HepG2 (cell line): ENCODE measurements at regions not wholly inside any gene's neighbourhood (a gene's known extent, or its start where the extent isn't known, plus 50 kb on each side); places are given as distances from the start of the nearest gene placed in this dataset.

Experiments
- ATAC-seq: fragments of 200-7000 bp; cut with Tn5 transposase; 3 replicates; pipeline ENCODE4 v1.9.1; 2020; ENCODE audit warnings: mild to moderate bottlenecking, moderate library complexity
- BruUV-seq: library from RNA; stranded (reverse); fragments of 400-500 nt; replicated peaks from 2 replicates; lab custom pipeline; 2021; lab: Mats Ljungman, UMichigan
- CTCF ChIA-PET: fragments of 300-600 bp; formaldehyde crosslinking; extraction: SDS; loops from one replicate; lab custom pipeline; 2021; ENCODE audit warnings: low total read pairs, inconsistent platforms, low intra/inter-chr PET ratio; lab: Yijun Ruan, JAX
- POLR2A ChIA-PET: fragments of 350-600 bp; sonication (Branson Sonifier 250); formaldehyde crosslinking; loops from one replicate; lab custom pipeline; 2020; ENCODE audit warnings: antibody characterized with exemption, inconsistent platforms; lab: Yijun Ruan, JAX
- DNase-seq: peaks from one replicate; pipeline ENCODE4 v3.0.0-alpha.2; 2015; ENCODE audit warnings: low spot score
- FAIRE-seq: peaks from 3 replicates; lab custom pipeline; 2011; peaks lifted over from hg19 to GRCh38; lab: Jason Lieb, UNC
- H2AFZ ChIP-seq: one replicate; pipeline ENCODE4 v1.6.1; 2011; ENCODE audit warnings: low read length, inconsistent platforms
- H3K27ac ChIP-seq: fragments of 300-600 bp; 3 replicates; pipeline ENCODE4 v1.8.0; 2011; ENCODE audit warnings: mixed run types, mild to moderate bottlenecking, mixed read lengths, low read length, inconsistent platforms; ENCODE audit not compliant: insufficient read depth; ENCODE audit errors: extremely low read length
- H3K27me3 ChIP-seq, 2 experiments: fragments of 200-600 bp in 1 of 2; 2 replicates in 1 of 2; 3 replicates in 1 of 2; pipeline versions ENCODE4 v1.6.0 to v1.8.0; 2011; ENCODE audit warnings: low read length in 2 of 2, mild to moderate bottlenecking in 2 of 2, moderate library complexity in 2 of 2, inconsistent platforms in 1 of 2; ENCODE audit not compliant: insufficient read depth in 2 of 2, control insufficient read depth in 1 of 2
- H3K36me3 ChIP-seq, 2 experiments: fragments of 200-600 bp in 1 of 2; replicated peaks in 1 of 2; 2 replicates in 1 of 2; 3 replicates in 1 of 2; pipeline versions ENCODE4 v1.5.1 to v1.8.0; 2011; ENCODE audit warnings: low read length in 2 of 2, inconsistent platforms in 1 of 2; ENCODE audit not compliant: insufficient read depth in 2 of 2, control insufficient read depth in 1 of 2
- H3K4me1 ChIP-seq: 2 replicates; pipeline ENCODE4 v1.5.1; 2012; ENCODE audit warnings: low read length, inconsistent platforms; ENCODE audit not compliant: insufficient read depth
- H3K4me2 ChIP-seq: 2 replicates; pipeline ENCODE4 v1.6.0; 2011; ENCODE audit warnings: low read depth, low read length, inconsistent platforms
- H3K4me3 ChIP-seq, 3 experiments: fragments of 200-600 bp in 1 of 3; sonication (generic), shearing (Covaris generic) in 1 of 3; replicated peaks in 1 of 3; 2 replicates each; pipeline ENCODE4 v1.5.1; 2011 to 2016; ENCODE audit warnings: low read length in 3 of 3, inconsistent platforms in 2 of 3, low read depth in 2 of 3, mild to moderate bottlenecking in 2 of 3, control low read depth in 1 of 3, mixed read lengths in 1 of 3; ENCODE audit not compliant: insufficient read depth in 1 of 3
- H3K79me2 ChIP-seq: one replicate; pipeline ENCODE4 v1.6.1; 2011; ENCODE audit warnings: low read length, inconsistent platforms; ENCODE audit not compliant: insufficient read depth
- H3K9ac ChIP-seq: 2 replicates; pipeline ENCODE4 v1.6.0; 2011; ENCODE audit warnings: mild to moderate bottlenecking, low read depth, low read length, inconsistent platforms; ENCODE audit not compliant: insufficient read depth
- H3K9me3 ChIP-seq: 2 replicates; pipeline ENCODE4 v1.5.1; 2012; ENCODE audit warnings: mild to moderate bottlenecking, low read length
- H4K20me1 ChIP-seq: 2 replicates; pipeline ENCODE4 v1.6.0; 2011; ENCODE audit warnings: inconsistent platforms, mild to moderate bottlenecking, low read length, moderate library complexity; ENCODE audit not compliant: insufficient read depth
- ATF7 ChIP-seq, 2 experiments: fragments of 450-650 bp in 1 of 2; sonication (generic) in 1 of 2; formaldehyde crosslinking in 1 of 2; IDR thresholded peaks; 2 replicates each; pipeline versions ENCODE4 v1.4.0 to v1.6.1; 2016 to 2020; ENCODE audit warnings: antibody characterized with exemption in 1 of 2, mild to moderate bottlenecking in 1 of 2, missing genetic modification reagents in 1 of 2
- FOXC1 ChIP-seq: sonication (generic); formaldehyde crosslinking; IDR thresholded peaks from 2 replicates; pipeline ENCODE4 v1.8.0; 2022; ENCODE audit warnings: mild to moderate bottlenecking, missing genetic modification reagents, borderline replicate concordance
- GTF2F1 ChIP-seq: fragments of 150-350 bp; IDR thresholded peaks from 2 replicates; pipeline ENCODE4 v1.6.1; 2014; ENCODE audit warnings: low read length
- ONECUT2 ChIP-seq: sonication (generic); formaldehyde crosslinking; IDR thresholded peaks from 2 replicates; pipeline ENCODE4 v1.4.0; 2020; ENCODE audit warnings: missing genetic modification reagents
- PAWR ChIP-seq: sonication (generic); formaldehyde crosslinking; IDR thresholded peaks from 2 replicates; pipeline ENCODE4 v1.4.0; 2020; ENCODE audit warnings: missing genetic modification reagents, mild to moderate bottlenecking, borderline replicate concordance
- ZFY ChIP-seq: sonication (generic); formaldehyde crosslinking; IDR thresholded peaks from 2 replicates; pipeline ENCODE4 v1.4.0; 2020; ENCODE audit warnings: missing genetic modification reagents
- ZNF224 ChIP-seq: sonication (generic); formaldehyde crosslinking; IDR thresholded peaks from 2 replicates; pipeline ENCODE4 v1.5.0; 2020; ENCODE audit warnings: mild to moderate bottlenecking, missing genetic modification reagents
- WGBS: methylation state at CpG from one replicate; pipeline ENCODE4 v1.1.6; 2017; ENCODE audit warnings: low lambda C conversion rate; 5-methylcytosine and 5-hydroxymethylcytosine counted together
- in situ Hi-C: cut with HindIII; loops from 2 replicates; pipeline ENCODE4 v1.10.0; 2017; ENCODE audit warnings: low pct_unique_long_range_greater_than_20kb; ENCODE audit not compliant: extremely low pct_ligation_motif_present
- intact Hi-C: fragments of 100-400 bp; cut with micrococcal nuclease; formaldehyde crosslinking; loops from one replicate; pipeline ENCODE4 v1.10.0; 2022; ENCODE audit not compliant: unreplicated experiment
- TF ChIP-seq, protein P1 (sequence below): sonication (generic); formaldehyde crosslinking; IDR thresholded peaks from 2 replicates; pipeline ENCODE4 v1.5.0; 2020; ENCODE audit warnings: missing genetic modification reagents, mild to moderate bottlenecking, borderline replicate concordance
- TF ChIP-seq, protein P2 (sequence below): fragments of 450-650 bp; IDR thresholded peaks from 2 replicates; pipeline ENCODE4 v1.6.1; 2016

DNA sequence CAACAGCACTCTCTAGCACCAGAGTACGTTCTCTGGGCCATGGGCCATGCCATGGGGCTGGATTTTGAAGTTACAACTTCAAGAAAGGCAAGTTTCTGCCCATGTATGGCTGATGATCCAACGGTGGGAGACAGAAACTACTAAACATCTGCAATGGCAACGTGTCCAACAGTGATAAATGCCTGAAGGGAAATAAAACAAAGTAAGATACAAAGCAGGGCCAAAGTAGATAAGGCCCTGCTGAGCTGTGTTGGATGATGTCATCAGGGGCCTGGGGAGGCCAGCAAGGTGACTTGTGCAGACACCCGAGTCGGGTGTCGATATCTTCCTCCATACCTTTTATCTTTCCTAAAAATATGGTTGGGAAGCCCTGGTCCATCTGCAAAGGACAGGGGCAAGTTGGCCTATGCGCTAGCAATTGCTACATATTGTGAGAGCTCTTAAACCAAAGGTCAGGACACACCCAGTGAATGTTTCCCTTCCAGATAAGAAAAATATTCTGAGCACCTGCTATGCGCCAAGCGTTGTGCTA is 487.2 kb downstream of the MN1 start:
- Histone ChIP-seq H3K4me3 (no peak overlapping the region), H3K27ac (no peak overlapping the region), H3K9ac (no peak overlapping the region), H3K4me1 (no peaks in the 10 kb centered on the region), H2AFZ (no peak overlapping the region), H3K79me2 (no peaks in the 10 kb centered on the region), H3K4me2 (no peak overlapping the region), H3K27me3 (peaks cover 0 to 2% of the 10 kb centered on the region in 2 experiments; a peak in 2 of 5 replicates), H3K36me3 (no peaks in the 10 kb centered on the region), H4K20me1 (no peaks in the 10 kb centered on the region), H3K9me3 (no peaks in the 10 kb centered on the region)
- ChIA-PET CTCF (no interaction called here), POLR2A (no interaction called here)
- intact Hi-C loops (no loop called here), in situ Hi-C loops (no loop called here)
- FAIRE-seq (no peak), ATAC-seq (no peak), DNase-seq (no peak)
- TF ChIP-seq ONECUT2 (CRISPR knock-in tag) (no peak), PAWR (CRISPR knock-in tag) (no peak), ATF7 (IDR thresholded peaks at IDR 0.05) (peak; percentile 72), ATF7 (CRISPR knock-in tag; IDR thresholded peaks at IDR 0.05) (no peak), GTF2F1 (no peak), ZFY (CRISPR knock-in tag) (no peak), FOXC1 (CRISPR knock-in tag) (no peak), ZNF224 (CRISPR knock-in tag) (no peak)
- TF ChIP-seq, protein P1, sequence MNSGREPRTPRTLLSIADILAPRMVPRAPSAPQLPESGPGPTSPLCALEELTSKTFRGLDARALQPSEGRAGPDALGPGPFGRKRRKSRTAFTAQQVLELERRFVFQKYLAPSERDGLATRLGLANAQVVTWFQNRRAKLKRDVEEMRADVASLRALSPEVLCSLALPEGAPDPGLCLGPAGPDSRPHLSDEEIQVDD (CRISPR knock-in tag) = no peak
- TF ChIP-seq, protein P2, sequence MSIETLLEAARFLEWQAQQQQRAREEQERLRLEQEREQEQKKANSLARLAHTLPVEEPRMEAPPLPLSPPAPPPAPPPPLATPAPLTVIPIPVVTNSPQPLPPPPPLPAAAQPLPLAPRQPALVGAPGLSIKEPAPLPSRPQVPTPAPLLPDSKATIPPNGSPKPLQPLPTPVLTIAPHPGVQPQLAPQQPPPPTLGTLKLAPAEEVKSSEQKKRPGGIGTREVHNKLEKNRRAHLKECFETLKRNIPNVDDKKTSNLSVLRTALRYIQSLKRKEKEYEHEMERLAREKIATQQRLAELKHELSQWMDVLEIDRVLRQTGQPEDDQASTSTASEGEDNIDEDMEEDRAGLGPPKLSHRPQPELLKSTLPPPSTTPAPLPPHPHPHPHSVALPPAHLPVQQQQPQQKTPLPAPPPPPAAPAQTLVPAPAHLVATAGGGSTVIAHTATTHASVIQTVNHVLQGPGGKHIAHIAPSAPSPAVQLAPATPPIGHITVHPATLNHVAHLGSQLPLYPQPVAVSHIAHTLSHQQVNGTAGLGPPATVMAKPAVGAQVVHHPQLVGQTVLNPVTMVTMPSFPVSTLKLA = no peak
- no TSS peak for BruUV-seq
- 11% methylated on average over 9 of the region's 9 CpGs for WGBS
